Midbrain (tissue), 1 donor: ENCODE measurements at regions not wholly inside any gene's neighbourhood (a gene's known extent, or its start where the extent isn't known, plus 50 kb on each side); places are given as distances from the start of the nearest gene placed in this dataset.
"Not testable (repeated sequence)": the region's sequence is repeated elsewhere in the genome, so short reads cannot be mapped to it uniquely, and the experiment has no call there.

Experiments
- DNase-seq: peaks from one replicate; lab custom pipeline; 2025; lab: John Stamatoyannopoulos, UW

GRCh38 chr7:54252256-54253035 is 289.7 kb upstream of the VSTM2A start:
- no peak for DNase-seq

- no peak for DNase-seq
These were observed 289.2 kb upstream of the VSTM2A start for GRCh38 chr7:54253036-54253373.

- no peak for DNase-seq
These were observed 286.9 kb upstream of the VSTM2A start for GRCh38 chr7:54255242-54255641.

GRCh38 chr7:54259185-54259584 is 283.0 kb upstream of the VSTM2A start:
- no peak for DNase-seq

GRCh38 chr7:54260941-54261371 is 281.2 kb upstream of the VSTM2A start:
- DNase-seq = no peak

- no peak for DNase-seq
These were observed 263.3 kb upstream of the VSTM2A start for GRCh38 chr7:54278847-54279246.

- peak; percentile 1 for DNase-seq
These were observed 249.8 kb upstream of the VSTM2A start for GRCh38 chr7:54292171-54292925.

- no peak for DNase-seq
These were observed 242.7 kb upstream of the VSTM2A start for GRCh38 chr7:54299426-54299825.

- not testable (repeated sequence) for DNase-seq
These were observed 226.2 kb upstream of the VSTM2A start for GRCh38 chr7:54315955-54316354.

- no peak for DNase-seq
These were observed 215.5 kb upstream of the VSTM2A start for GRCh38 chr7:54326592-54327167.

GRCh38 chr7:54330216-54330800 is 211.9 kb upstream of the VSTM2A start:
- peak; percentile 55 for DNase-seq

- DNase-seq = peak; percentile 36
These were observed 210.9 kb upstream of the VSTM2A start for GRCh38 chr7:54331311-54331710.

GRCh38 chr7:54332301-54332700 is 209.9 kb upstream of the VSTM2A start:
- DNase-seq = no peak

- DNase-seq = no peak
These were observed 208.2 kb upstream of the VSTM2A start for GRCh38 chr7:54333952-54334351.

- no peak for DNase-seq
These were observed 205.4 kb upstream of the VSTM2A start for GRCh38 chr7:54336800-54337199.

GRCh38 chr7:54337466-54337865 is 204.7 kb upstream of the VSTM2A start:
- DNase-seq = no peak

- DNase-seq = no peak
These were observed 203.9 kb upstream of the VSTM2A start for GRCh38 chr7:54338319-54338718.

GRCh38 chr7:54339073-54339472 is 203.1 kb upstream of the VSTM2A start:
- no peak for DNase-seq

- DNase-seq = no peak
These were observed 199.7 kb upstream of the VSTM2A start for GRCh38 chr7:54342458-54342857.

- no peak for DNase-seq
These were observed 198.7 kb upstream of the VSTM2A start for GRCh38 chr7:54343511-54343910.

- no peak for DNase-seq
These were observed 196.4 kb upstream of the VSTM2A start for GRCh38 chr7:54345746-54346145.

GRCh38 chr7:54349229-54349628 is 192.9 kb upstream of the VSTM2A start:
- no peak for DNase-seq

- DNase-seq = no peak
These were observed 187.7 kb upstream of the VSTM2A start for GRCh38 chr7:54354436-54354835.
